Natural killer cell (primary cell): ENCODE measurements at regions not wholly inside any gene's neighbourhood (a gene's known extent, or its start where the extent isn't known, plus 50 kb on each side); places are given as distances from the start of the nearest gene placed in this dataset.
"Not testable (repeated sequence)": the region's sequence is repeated elsewhere in the genome, so short reads cannot be mapped to it uniquely, and the experiment has no call there.

Source experiments
- ATAC-seq, 3 donors: fragments of 150-1000 bp in 2 of 3; fragments of 200-7000 bp in 1 of 3; cut with Tn5 transposase; 1 replicate in 1 of 3; 2 replicates in 2 of 3; pipeline ENCODE4 v1.10.0; 2021; ENCODE audit warnings: mild to moderate bottlenecking in 2 of 3, moderate library complexity in 2 of 3
- DNase-seq, 2 donors: peaks; one replicate each; pipeline versions ENCODE4 v3.0.0 to v3.0.0-alpha.2; 2013 to 2021; ENCODE audit warnings: mixed read lengths in 1 of 2
- H3K27ac ChIP-seq: one replicate; pipeline ENCODE4 v1.5.1; 2013; ENCODE audit warnings: mild to moderate bottlenecking, low read length
- H3K27me3 ChIP-seq: one replicate; pipeline ENCODE4 v1.6.1; 2013; ENCODE audit warnings: low read length; ENCODE audit not compliant: control insufficient read depth, insufficient read depth
- H3K36me3 ChIP-seq: one replicate; pipeline ENCODE4 v1.6.1; 2013; ENCODE audit warnings: low read length; ENCODE audit not compliant: control insufficient read depth, insufficient read depth
- H3K4me1 ChIP-seq: one replicate; pipeline ENCODE4 v1.6.1; 2013; ENCODE audit warnings: low read length; ENCODE audit not compliant: control insufficient read depth, insufficient read depth
- H3K4me3 ChIP-seq: one replicate; pipeline ENCODE4 v1.5.1; 2013; ENCODE audit warnings: low read length
- H3K9me3 ChIP-seq: one replicate; pipeline ENCODE4 v1.6.1; 2013; ENCODE audit warnings: low read length; ENCODE audit not compliant: control insufficient read depth, insufficient read depth
- H3K27ac Mint-ChIP-seq, 2 donors: one replicate each; pipeline ENCODE4 v1.8.0; 2022; ENCODE audit warnings: mild to moderate bottlenecking in 2 of 2, mixed read lengths in 2 of 2, moderate library complexity in 1 of 2
- H3K27me3 Mint-ChIP-seq, 2 donors: one replicate each; pipeline ENCODE4 v1.8.0; 2022; ENCODE audit warnings: low read depth in 2 of 2, mixed read lengths in 2 of 2
- H3K36me3 Mint-ChIP-seq: one replicate; pipeline ENCODE4 v1.8.0; 2022; ENCODE audit warnings: mixed read lengths
- H3K4me1 Mint-ChIP-seq, 2 donors: one replicate each; pipeline ENCODE4 v1.8.0; 2022; ENCODE audit warnings: mixed read lengths in 2 of 2
- H3K4me3 Mint-ChIP-seq: one replicate; pipeline ENCODE4 v1.8.0; 2022; ENCODE audit warnings: mild to moderate bottlenecking, moderate library complexity, mixed read lengths
- H3K9me3 Mint-ChIP-seq, 2 donors: one replicate each; pipeline ENCODE4 v1.8.0; 2022; ENCODE audit warnings: mixed read lengths in 2 of 2
- WGBS: methylation state at CpG from one replicate; pipeline ENCODE4 v1.1.7; 2013; ENCODE audit warnings: missing lambda C conversion rate; ENCODE audit not compliant: insufficient coverage; 5-methylcytosine and 5-hydroxymethylcytosine counted together
- intact Hi-C: fragments of 100-400 bp; cut with micrococcal nuclease; formaldehyde crosslinking; loops from one replicate; pipeline ENCODE4 v1.14.2; 2022
- TF ChIP-seq, protein P1 (sequence below): fragments of 200-600 bp; IDR thresholded peaks from one replicate; pipeline ENCODE4 v1.8.0; 2022; ENCODE audit warnings: antibody characterized with exemption

- Histone ChIP-seq H3K36me3 (no peaks in the 10 kb centered on the region), H3K4me3 (no peak overlapping the region), H3K27me3 (no peaks in the 10 kb centered on the region), H3K27ac (no peak overlapping the region), H3K9me3 (peaks cover 9% of the 10 kb centered on the region), H3K4me1 (no peaks in the 10 kb centered on the region)
- DNase-seq (no peak), ATAC-seq (no peak)
- Mint-ChIP-seq H3K27ac (no peak overlapping the region), H3K9me3 (peaks cover 6 to 10% of the 10 kb centered on the region in 2 donors), H3K4me1 (no peaks in the 10 kb centered on the region), H3K27me3 (no peaks in the 10 kb centered on the region), H3K36me3 (no peaks in the 10 kb centered on the region), H3K4me3 (no peak overlapping the region)
- intact Hi-C loops: no loop called here
- WGBS: 52% methylated on average over 3 of the region's 3 CpGs
- TF ChIP-seq, protein P1, sequence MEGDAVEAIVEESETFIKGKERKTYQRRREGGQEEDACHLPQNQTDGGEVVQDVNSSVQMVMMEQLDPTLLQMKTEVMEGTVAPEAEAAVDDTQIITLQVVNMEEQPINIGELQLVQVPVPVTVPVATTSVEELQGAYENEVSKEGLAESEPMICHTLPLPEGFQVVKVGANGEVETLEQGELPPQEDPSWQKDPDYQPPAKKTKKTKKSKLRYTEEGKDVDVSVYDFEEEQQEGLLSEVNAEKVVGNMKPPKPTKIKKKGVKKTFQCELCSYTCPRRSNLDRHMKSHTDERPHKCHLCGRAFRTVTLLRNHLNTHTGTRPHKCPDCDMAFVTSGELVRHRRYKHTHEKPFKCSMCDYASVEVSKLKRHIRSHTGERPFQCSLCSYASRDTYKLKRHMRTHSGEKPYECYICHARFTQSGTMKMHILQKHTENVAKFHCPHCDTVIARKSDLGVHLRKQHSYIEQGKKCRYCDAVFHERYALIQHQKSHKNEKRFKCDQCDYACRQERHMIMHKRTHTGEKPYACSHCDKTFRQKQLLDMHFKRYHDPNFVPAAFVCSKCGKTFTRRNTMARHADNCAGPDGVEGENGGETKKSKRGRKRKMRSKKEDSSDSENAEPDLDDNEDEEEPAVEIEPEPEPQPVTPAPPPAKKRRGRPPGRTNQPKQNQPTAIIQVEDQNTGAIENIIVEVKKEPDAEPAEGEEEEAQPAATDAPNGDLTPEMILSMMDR: no peak
Measured at GRCh38 chr4:160362478-160362877, 1259.6 kb downstream of the RAPGEF2 start.

DNA sequence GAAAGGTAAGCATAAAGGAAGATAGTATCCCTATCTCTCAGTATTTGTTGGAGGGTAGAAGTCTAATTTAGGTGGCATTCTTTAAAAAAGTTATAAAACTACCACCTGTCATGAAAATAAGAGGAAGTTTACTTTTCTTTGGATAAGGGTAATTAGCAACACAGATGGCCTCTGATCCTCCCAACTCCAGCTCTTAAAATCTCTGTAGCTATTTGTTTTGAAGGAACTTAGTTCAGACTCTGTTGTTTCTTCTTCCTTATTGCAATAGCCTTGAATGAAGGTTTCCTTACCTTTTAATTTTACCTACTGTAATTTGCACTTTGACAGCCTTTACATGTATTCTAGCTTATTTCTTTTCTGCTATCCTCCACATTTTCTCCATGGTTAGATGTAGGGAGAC, 1261.3 kb downstream of the RAPGEF2 start:
- Histone ChIP-seq H3K4me3 (no peak overlapping the region), H3K27me3 (no peaks in the 10 kb centered on the region), H3K4me1 (no peaks in the 10 kb centered on the region), H3K36me3 (no peaks in the 10 kb centered on the region), H3K27ac (no peak overlapping the region), H3K9me3 (peaks cover 9% of the 10 kb centered on the region)
- TF ChIP-seq, protein P1: no peak
- H3K4me1 Mint-ChIP-seq: no peaks in the 10 kb centered on the region
- DNase-seq (no peak), ATAC-seq (no peak)
- H3K4me3 Mint-ChIP-seq: no peak overlapping the region
- H3K9me3 Mint-ChIP-seq: peaks cover 14% of the 10 kb centered on the region in 2 donors
- intact Hi-C loops: no loop called here
- no peaks in the 10 kb centered on the region for H3K36me3 Mint-ChIP-seq
- no peaks in the 10 kb centered on the region for H3K27me3 Mint-ChIP-seq
- no peak overlapping the region for H3K27ac Mint-ChIP-seq

GRCh38 chr4:160364665-160365064, 1261.8 kb downstream of the RAPGEF2 start:
- not testable (repeated sequence) for H3K4me3 Mint-ChIP-seq, H3K4me1 Mint-ChIP-seq, H3K27me3 Mint-ChIP-seq

GRCh38 chr4:160365383-160365782, 1262.5 kb downstream of the RAPGEF2 start:
- H3K4me1 Mint-ChIP-seq, H3K27me3 ChIP-seq, DNase-seq, H3K4me3 Mint-ChIP-seq, H3K27ac ChIP-seq, H3K36me3 Mint-ChIP-seq, intact Hi-C loops, H3K4me3 ChIP-seq, H3K4me1 ChIP-seq, H3K27ac Mint-ChIP-seq, H3K27me3 Mint-ChIP-seq, ATAC-seq, H3K36me3 ChIP-seq, H3K9me3 ChIP-seq: not testable (repeated sequence)
- 68% methylated on average over 8 of the region's 8 CpGs for whole genome bisulfite sequencing
- H3K9me3 Mint-ChIP-seq: peaks cover 14 to 20% of the 10 kb centered on the region in 2 donors

More at GRCh38 chr4:160364665-160365064, 1261.8 kb downstream of the RAPGEF2 start:
- H3K27ac ChIP-seq, DNase-seq, H3K9me3 ChIP-seq, H3K4me3 ChIP-seq, H3K27me3 ChIP-seq, H3K4me1 ChIP-seq, H3K36me3 Mint-ChIP-seq, intact Hi-C loops, H3K36me3 ChIP-seq, ATAC-seq, H3K27ac Mint-ChIP-seq: not testable (repeated sequence)
- peaks cover 14 to 15% of the 10 kb centered on the region in 2 donors for H3K9me3 Mint-ChIP-seq
- WGBS: 88% methylated on average over 4 of the region's 6 CpGs

GRCh38 chr4:160370046-160370445, 1267.2 kb downstream of the RAPGEF2 start:
- Histone ChIP-seq H3K4me3 (no peak overlapping the region), H3K27me3 (no peaks in the 10 kb centered on the region), H3K27ac (no peak overlapping the region), H3K36me3 (no peaks in the 10 kb centered on the region), H3K9me3 (no peaks in the 10 kb centered on the region), H3K4me1 (no peaks in the 10 kb centered on the region)
- no peak for DNase-seq
- Mint-ChIP-seq H3K9me3 (peaks cover 8 to 12% of the 10 kb centered on the region in 2 donors), H3K27ac (no peak overlapping the region), H3K27me3 (no peaks in the 10 kb centered on the region), H3K4me1 (no peaks in the 10 kb centered on the region), H3K36me3 (no peaks in the 10 kb centered on the region), H3K4me3 (no peak overlapping the region)
- intact Hi-C loops: no loop called here
- 72% methylated on average over 2 of the region's 2 CpGs for WGBS
- no peak for ATAC-seq
- TF ChIP-seq, protein P1: no peak
